Left lung (tissue), 4 donors: ENCODE measurements at regions not wholly inside any gene's neighbourhood (a gene's known extent, or its start where the extent isn't known, plus 50 kb on each side); places are given as distances from the start of the nearest gene placed in this dataset.
"Not testable (repeated sequence)": the region's sequence is repeated elsewhere in the genome, so short reads cannot be mapped to it uniquely, and the experiment has no call there.

Experiments used
- ATAC-seq: fragments of 200-7000 bp; cut with Tn5 transposase; one replicate; pipeline ENCODE4 v1.9.1; 2020; ENCODE audit warnings: moderate library complexity
- DNase-seq, 4 donors: peaks; one replicate each; pipeline ENCODE4 v3.0.0-alpha.2; 2013 to 2020
- H3K27ac ChIP-seq, 2 donors: fragments of 200-600 bp; sonication (generic) in 1 of 2; one replicate each; pipeline versions ENCODE4 v1.5.0 to v1.8.0; 2020 to 2021
- H3K27me3 ChIP-seq, 2 donors: fragments of 200-600 bp; sonication (generic) in 1 of 2; one replicate each; pipeline versions ENCODE4 v1.5.0 to v1.8.0; 2020 to 2021
- H3K36me3 ChIP-seq, 2 donors: fragments of 200-600 bp; sonication (generic) in 1 of 2; one replicate each; pipeline versions ENCODE4 v1.5.0 to v1.8.0; 2020 to 2021
- H3K4me1 ChIP-seq, 2 donors: fragments of 200-600 bp; one replicate each; pipeline ENCODE4 v1.8.0; 2021
- H3K4me3 ChIP-seq, 2 donors: fragments of 200-600 bp; sonication (generic) in 1 of 2; one replicate each; pipeline versions ENCODE4 v1.5.0 to v1.8.0; 2020 to 2021; ENCODE audit warnings: mild to moderate bottlenecking in 1 of 2
- H3K9me3 ChIP-seq, 2 donors: fragments of 200-600 bp; sonication (generic) in 1 of 2; one replicate each; pipeline versions ENCODE4 v1.5.0 to v1.8.0; 2020 to 2021
- intact Hi-C, 2 donors: fragments of 100-400 bp; cut with DNase I; formaldehyde crosslinking; loops; one replicate each; pipeline versions ENCODE4 v1.11.2 to v1.14.2; 2022
- TF ChIP-seq, protein P1 (sequence below), 2 donors: fragments of 200-600 bp; sonication (generic) in 1 of 2; IDR thresholded peaks; one replicate each; pipeline versions ENCODE4 v1.5.0 to v1.8.0; 2021; ENCODE audit warnings: antibody characterized with exemption in 2 of 2
- donor health status: DM: no; HTN: yes; CAD: no.
- donor health status: DM: no; HTN: no; CAD: no.

DNA sequence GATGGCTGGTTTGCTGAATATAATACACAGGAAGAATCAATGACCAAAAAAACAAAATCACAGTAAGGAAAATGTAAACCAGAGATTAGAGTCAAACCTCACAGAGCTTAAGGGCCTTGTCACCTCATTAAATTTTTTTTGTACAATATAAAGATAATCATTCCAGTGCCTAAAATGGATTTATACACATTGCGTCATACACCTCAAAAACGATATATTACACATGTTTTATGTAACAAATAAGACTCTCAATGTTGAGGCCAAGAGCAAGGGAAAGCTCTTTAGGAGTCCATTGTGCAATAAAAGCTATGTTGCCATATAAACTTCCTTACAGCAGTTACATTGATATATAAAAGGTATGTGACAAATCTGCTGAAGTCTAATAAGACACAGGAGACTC, 856.7 kb upstream of the SLITRK1 start:
- Histone ChIP-seq H3K27me3 (no peaks in the 10 kb centered on the region), H3K36me3 (no peaks in the 10 kb centered on the region), H3K4me3 (no peak overlapping the region), H3K9me3 (no peaks in the 10 kb centered on the region), H3K27ac (no peak overlapping the region), H3K4me1 (no peaks in the 10 kb centered on the region)
- DNase-seq, result peak in 2 of 4 donors; percentile 27 to 48
- intact Hi-C loops, result no loop called here
- ATAC-seq, result no peak
- TF ChIP-seq, protein P1, sequence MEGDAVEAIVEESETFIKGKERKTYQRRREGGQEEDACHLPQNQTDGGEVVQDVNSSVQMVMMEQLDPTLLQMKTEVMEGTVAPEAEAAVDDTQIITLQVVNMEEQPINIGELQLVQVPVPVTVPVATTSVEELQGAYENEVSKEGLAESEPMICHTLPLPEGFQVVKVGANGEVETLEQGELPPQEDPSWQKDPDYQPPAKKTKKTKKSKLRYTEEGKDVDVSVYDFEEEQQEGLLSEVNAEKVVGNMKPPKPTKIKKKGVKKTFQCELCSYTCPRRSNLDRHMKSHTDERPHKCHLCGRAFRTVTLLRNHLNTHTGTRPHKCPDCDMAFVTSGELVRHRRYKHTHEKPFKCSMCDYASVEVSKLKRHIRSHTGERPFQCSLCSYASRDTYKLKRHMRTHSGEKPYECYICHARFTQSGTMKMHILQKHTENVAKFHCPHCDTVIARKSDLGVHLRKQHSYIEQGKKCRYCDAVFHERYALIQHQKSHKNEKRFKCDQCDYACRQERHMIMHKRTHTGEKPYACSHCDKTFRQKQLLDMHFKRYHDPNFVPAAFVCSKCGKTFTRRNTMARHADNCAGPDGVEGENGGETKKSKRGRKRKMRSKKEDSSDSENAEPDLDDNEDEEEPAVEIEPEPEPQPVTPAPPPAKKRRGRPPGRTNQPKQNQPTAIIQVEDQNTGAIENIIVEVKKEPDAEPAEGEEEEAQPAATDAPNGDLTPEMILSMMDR (IDR thresholded peaks at IDR 0.05), result no peak

- Histone ChIP-seq H3K36me3 (no peaks in the 10 kb centered on the region), H3K4me3 (no peak overlapping the region), H3K9me3 (no peaks in the 10 kb centered on the region), H3K27ac (no peak overlapping the region), H3K4me1 (no peaks in the 10 kb centered on the region), H3K27me3 (no peaks in the 10 kb centered on the region)
- DNase-seq (no peak), ATAC-seq (no peak)
- TF ChIP-seq, protein P1 (IDR thresholded peaks at IDR 0.05), result no peak
- intact Hi-C loops, result no loop called here
Measured at GRCh38 chr13:84737661-84738060, 855.4 kb upstream of the SLITRK1 start.

DNA sequence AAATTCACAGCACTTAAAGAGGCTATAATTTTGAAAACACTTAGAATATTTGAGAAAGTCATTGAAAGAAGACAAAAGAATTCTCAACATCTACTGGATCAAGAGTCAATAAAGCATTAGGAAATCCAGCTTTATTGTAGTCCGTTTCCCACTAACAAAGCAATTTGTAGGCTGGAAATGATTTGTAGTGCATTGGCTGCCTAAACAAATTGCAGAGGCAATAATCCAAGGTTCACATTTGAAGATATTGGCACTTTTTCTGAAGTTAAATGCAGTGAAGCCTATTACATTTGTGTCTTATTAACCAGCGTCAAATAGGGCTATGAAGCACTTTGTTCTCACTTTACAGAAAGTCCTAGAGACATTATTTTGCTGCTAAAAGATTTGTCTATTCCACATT, 848.1 kb upstream of the SLITRK1 start:
- no peaks in the 10 kb centered on the region for H3K4me1 ChIP-seq
- H3K27me3 ChIP-seq, result no peaks in the 10 kb centered on the region
- H3K9me3 ChIP-seq, result no peaks in the 10 kb centered on the region
- ATAC-seq (no peak), DNase-seq (no peak)
- H3K27ac ChIP-seq, result no peak overlapping the region
- intact Hi-C loops, result no loop called here
- TF ChIP-seq, protein P1 (IDR thresholded peaks at IDR 0.05), result no peak
- H3K36me3 ChIP-seq, result no peaks in the 10 kb centered on the region
- no peak overlapping the region for H3K4me3 ChIP-seq

GRCh38 chr13:84705982-84706710, 823.9 kb upstream of the SLITRK1 start:
- DNase-seq (no peak), ATAC-seq (no peak)
- H3K27ac ChIP-seq, result no peak overlapping the region
- TF ChIP-seq, protein P1 (IDR thresholded peaks at IDR 0.05), result no peak
- H3K9me3 ChIP-seq, result peaks cover 0 to under 1% of the 10 kb centered on the region in 2 donors
- H3K4me3 ChIP-seq, result no peak overlapping the region
- H3K36me3 ChIP-seq, result no peaks in the 10 kb centered on the region
- intact Hi-C loops, result no loop called here
- H3K27me3 ChIP-seq, result no peaks in the 10 kb centered on the region
- H3K4me1 ChIP-seq, result no peaks in the 10 kb centered on the region

GRCh38 chr13:84702174-84702573, 819.9 kb upstream of the SLITRK1 start:
- H3K27me3 ChIP-seq, result no peaks in the 10 kb centered on the region
- ATAC-seq, result no peak
- no peaks in the 10 kb centered on the region for H3K4me1 ChIP-seq
- H3K4me3 ChIP-seq, result no peak overlapping the region
- no peak overlapping the region for H3K27ac ChIP-seq
- intact Hi-C loops, result no loop called here
- H3K9me3 ChIP-seq, result peaks cover 0 to 7% of the 10 kb centered on the region in 2 donors
- TF ChIP-seq, protein P1 (IDR thresholded peaks at IDR 0.05), result no peak
- H3K36me3 ChIP-seq, result no peaks in the 10 kb centered on the region
- peak in 1 of 4 donors; percentile 18 for DNase-seq

DNA sequence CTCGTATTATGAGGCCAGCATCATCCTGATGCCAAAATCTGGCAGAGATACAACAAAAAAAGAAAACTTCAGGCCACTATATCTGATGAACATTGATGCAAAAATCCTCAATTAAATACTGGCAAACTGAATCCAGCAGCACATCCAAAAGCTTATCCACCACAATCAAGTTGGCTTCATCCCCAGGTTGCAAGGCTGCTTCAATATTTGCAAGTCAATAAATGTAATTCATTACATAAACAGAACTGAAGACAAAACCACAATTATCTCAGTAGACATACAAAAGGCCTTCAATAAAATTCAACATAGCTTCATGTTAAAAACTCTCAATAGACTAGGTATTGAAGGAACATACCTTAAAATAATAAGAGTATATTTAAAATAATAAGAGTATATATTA, 815.3 kb upstream of the SLITRK1 start:
- H3K36me3 ChIP-seq, intact Hi-C loops, H3K27me3 ChIP-seq, ATAC-seq, H3K4me1 ChIP-seq, H3K27ac ChIP-seq, H3K9me3 ChIP-seq, H3K4me3 ChIP-seq, DNase-seq: not testable (repeated sequence)
